Calu3 (cell line): ENCODE measurements at regions not wholly inside any gene's neighbourhood (a gene's known extent, or its start where the extent isn't known, plus 50 kb on each side); places are given as distances from the start of the nearest gene placed in this dataset.

Source experiments
- BruUV-seq: library from RNA; stranded (reverse); fragments of 400-500 nt; replicated peaks from 2 replicates; lab custom pipeline; 2021; lab: Mats Ljungman, UMichigan
- CTCF ChIA-PET: fragments of 300-600 bp; sonication (Branson Sonifier 250); formaldehyde crosslinking; loops from one replicate; lab custom pipeline; 2022; ENCODE audit warnings: antibody characterized with exemption; lab: Charles Lee
- DNase-seq: peaks from one replicate; pipeline ENCODE4 v3.0.0; 2022
- H3K27ac Mint-ChIP-seq: one replicate; pipeline ENCODE4 v1.8.0; 2022; ENCODE audit warnings: mixed read lengths; ENCODE audit not compliant: unreplicated experiment
- H3K27me3 Mint-ChIP-seq: one replicate; pipeline ENCODE4 v1.8.0; 2022; ENCODE audit warnings: mixed read lengths; ENCODE audit not compliant: unreplicated experiment
- H3K36me3 Mint-ChIP-seq: one replicate; pipeline ENCODE4 v1.8.0; 2022; ENCODE audit warnings: mild to moderate bottlenecking, moderate library complexity, mixed read lengths; ENCODE audit not compliant: insufficient read depth, unreplicated experiment
- H3K4me1 Mint-ChIP-seq: one replicate; pipeline ENCODE4 v1.8.0; 2022; ENCODE audit warnings: mild to moderate bottlenecking, low read depth, mixed read lengths; ENCODE audit not compliant: unreplicated experiment
- H3K4me3 Mint-ChIP-seq: one replicate; pipeline ENCODE4 v1.8.0; 2022; ENCODE audit warnings: mild to moderate bottlenecking, low read depth, moderate library complexity, mixed read lengths; ENCODE audit not compliant: unreplicated experiment
- H3K9me3 Mint-ChIP-seq: one replicate; pipeline ENCODE4 v1.8.0; 2022; ENCODE audit warnings: low read depth, mixed read lengths; ENCODE audit not compliant: unreplicated experiment
- CTCF ChIP-seq: fragments of 200-600 bp; IDR thresholded peaks from one replicate; pipeline ENCODE4 v1.8.0; 2022; ENCODE audit warnings: antibody characterized with exemption; ENCODE audit not compliant: unreplicated experiment
- intact Hi-C: fragments of 100-400 bp; cut with micrococcal nuclease; formaldehyde crosslinking; loops from one replicate; pipeline ENCODE4 v1.10.0; 2022; ENCODE audit not compliant: unreplicated experiment

- CTCF ChIA-PET, result no interaction called here
- intact Hi-C loops, result no loop called here
- H3K4me3 Mint-ChIP-seq, result no peak overlapping the region
- no peaks in the 10 kb centered on the region for H3K27me3 Mint-ChIP-seq
- peaks cover 7% of the 10 kb centered on the region for H3K9me3 Mint-ChIP-seq
- H3K4me1 Mint-ChIP-seq, result no peaks in the 10 kb centered on the region
- no peak for TF ChIP-seq CTCF
- no peaks in the 10 kb centered on the region for H3K36me3 Mint-ChIP-seq
- H3K27ac Mint-ChIP-seq, result no peak overlapping the region
- no TSS peak for BruUV-seq
- no peak for DNase-seq
Measured at GRCh38 chr16:49200223-49200820, 81.3 kb downstream of the CBLN1 start.

GRCh38 chr16:49195237-49195548 is 86.4 kb downstream of the CBLN1 start:
- H3K27ac Mint-ChIP-seq, result no peak overlapping the region
- no peaks in the 10 kb centered on the region for H3K4me1 Mint-ChIP-seq
- intact Hi-C loops, result no loop called here
- CTCF ChIA-PET, result no interaction called here
- H3K36me3 Mint-ChIP-seq, result no peaks in the 10 kb centered on the region
- no peaks in the 10 kb centered on the region for H3K27me3 Mint-ChIP-seq
- H3K4me3 Mint-ChIP-seq, result no peak overlapping the region
- no peak for TF ChIP-seq CTCF
- no peak for DNase-seq
- no TSS peak for BruUV-seq
- H3K9me3 Mint-ChIP-seq, result peaks cover 3% of the 10 kb centered on the region

GRCh38 chr16:49194537-49195236 is 87.0 kb downstream of the CBLN1 start:
- Mint-ChIP-seq H3K36me3 (no peaks in the 10 kb centered on the region), H3K9me3 (peaks cover 3% of the 10 kb centered on the region), H3K27me3 (no peaks in the 10 kb centered on the region), H3K27ac (no peak overlapping the region), H3K4me1 (no peaks in the 10 kb centered on the region), H3K4me3 (no peak overlapping the region)
- no TSS peak for BruUV-seq
- DNase-seq, result no peak
- TF ChIP-seq CTCF, result no peak
- CTCF ChIA-PET, result no interaction called here
- intact Hi-C loops, result no loop called here

GRCh38 chr16:49193596-49193995 is 88.0 kb downstream of the CBLN1 start:
- Mint-ChIP-seq H3K4me3 (no peak overlapping the region), H3K4me1 (no peaks in the 10 kb centered on the region), H3K9me3 (peaks cover 3% of the 10 kb centered on the region), H3K27me3 (no peaks in the 10 kb centered on the region), H3K36me3 (no peaks in the 10 kb centered on the region), H3K27ac (no peak overlapping the region)
- intact Hi-C loops, result no loop called here
- CTCF ChIA-PET, result no interaction called here
- no peak for DNase-seq
- TF ChIP-seq CTCF, result no peak
- BruUV-seq, result no TSS peak
